Muscle layer of duodenum (tissue), 2 donors: ENCODE measurements at regions not wholly inside any gene's neighbourhood (a gene's known extent, or its start where the extent isn't known, plus 50 kb on each side); places are given as distances from the start of the nearest gene placed in this dataset.

Experiments
- H3K27ac ChIP-seq: one replicate; pipeline ENCODE4 v1.7.0; 2013; ENCODE audit warnings: mild to moderate bottlenecking, low read length
- H3K27me3 ChIP-seq: one replicate; pipeline ENCODE4 v1.7.0; 2013; ENCODE audit warnings: low read depth, mild to moderate bottlenecking, control low read depth, low read length
- H3K36me3 ChIP-seq, 2 donors: one replicate each; pipeline ENCODE4 v1.7.0; 2013; ENCODE audit warnings: low read length in 2 of 2, control low read depth in 1 of 2, mild to moderate bottlenecking in 1 of 2; ENCODE audit not compliant: insufficient read depth in 2 of 2, control insufficient read depth in 1 of 2
- H3K4me1 ChIP-seq, 2 donors: one replicate each; pipeline ENCODE4 v1.7.0; 2013; ENCODE audit warnings: low read length in 2 of 2, mild to moderate bottlenecking in 2 of 2, control low read depth in 1 of 2, moderate library complexity in 1 of 2; ENCODE audit not compliant: insufficient read depth in 2 of 2, control insufficient read depth in 1 of 2
- H3K4me3 ChIP-seq, 2 donors: one replicate each; pipeline ENCODE4 v1.7.0; 2013; ENCODE audit warnings: low read length in 2 of 2, low read depth in 1 of 2, mild to moderate bottlenecking in 1 of 2
- H3K9me3 ChIP-seq, 2 donors: one replicate each; pipeline ENCODE4 v1.7.0; 2013; ENCODE audit warnings: low read length in 2 of 2, control low read depth in 1 of 2, mild to moderate bottlenecking in 1 of 2; ENCODE audit not compliant: control insufficient read depth in 1 of 2
- donor health status: healthy.

GRCh38 chr1:65486613-65487012, 66.1 kb downstream of the LEPR start:
- Histone ChIP-seq H3K4me3 (no peak overlapping the region), H3K36me3 (no peaks in the 10 kb centered on the region)

GRCh38 chr1:65489481-65489880, 69.0 kb downstream of the LEPR start:
- Histone ChIP-seq H3K27me3 (no peaks in the 10 kb centered on the region), H3K27ac (no peak overlapping the region), H3K4me3 (no peak overlapping the region), H3K9me3 (no peaks in the 10 kb centered on the region), H3K4me1 (peaks cover 0 to 10% of the 10 kb centered on the region in 2 donors), H3K36me3 (no peaks in the 10 kb centered on the region)

More at GRCh38 chr1:65486613-65487012, 66.1 kb downstream of the LEPR start:
- no peak overlapping the region for H3K27ac ChIP-seq
- H3K4me1 ChIP-seq, result no peaks in the 10 kb centered on the region
- no peaks in the 10 kb centered on the region for H3K27me3 ChIP-seq
- no peaks in the 10 kb centered on the region for H3K9me3 ChIP-seq

- H3K27me3 ChIP-seq, result no peaks in the 10 kb centered on the region
- H3K36me3 ChIP-seq, result no peaks in the 10 kb centered on the region
- no peak overlapping the region for H3K27ac ChIP-seq
- no peaks in the 10 kb centered on the region for H3K9me3 ChIP-seq
- no peak overlapping the region for H3K4me3 ChIP-seq
- H3K4me1 ChIP-seq, result peaks cover 0 to 10% of the 10 kb centered on the region in 2 donors
Measured at GRCh38 chr1:65490231-65491009, 70.0 kb downstream of the LEPR start.

- Histone ChIP-seq H3K4me3 (no peak overlapping the region), H3K36me3 (no peaks in the 10 kb centered on the region), H3K27ac (no peak overlapping the region), H3K27me3 (no peaks in the 10 kb centered on the region), H3K4me1 (peaks cover 0 to 10% of the 10 kb centered on the region in 2 donors), H3K9me3 (no peaks in the 10 kb centered on the region)
Measured at GRCh38 chr1:65491472-65491871, 71.0 kb downstream of the LEPR start.

- Histone ChIP-seq H3K27ac (no peak overlapping the region), H3K36me3 (no peaks in the 10 kb centered on the region), H3K27me3 (no peaks in the 10 kb centered on the region), H3K9me3 (no peaks in the 10 kb centered on the region), H3K4me3 (no peak overlapping the region), H3K4me1 (peaks cover 0 to 10% of the 10 kb centered on the region in 2 donors)
Measured at GRCh38 chr1:65493802-65494201, 73.3 kb downstream of the LEPR start.

GRCh38 chr1:65494671-65495070, 74.2 kb downstream of the LEPR start:
- Histone ChIP-seq H3K27me3 (no peaks in the 10 kb centered on the region), H3K27ac (no peak overlapping the region), H3K9me3 (no peaks in the 10 kb centered on the region), H3K4me3 (no peak overlapping the region), H3K36me3 (no peaks in the 10 kb centered on the region), H3K4me1 (peaks cover 0 to 10% of the 10 kb centered on the region in 2 donors)

GRCh38 chr1:65495137-65495536, 74.7 kb downstream of the LEPR start:
- H3K9me3 ChIP-seq, result no peaks in the 10 kb centered on the region
- no peak overlapping the region for H3K4me3 ChIP-seq
- H3K4me1 ChIP-seq, result peaks cover 0 to 10% of the 10 kb centered on the region in 2 donors
- no peak overlapping the region for H3K27ac ChIP-seq
- H3K36me3 ChIP-seq, result no peaks in the 10 kb centered on the region
- no peaks in the 10 kb centered on the region for H3K27me3 ChIP-seq

- Histone ChIP-seq H3K27ac (no peak overlapping the region), H3K36me3 (no peaks in the 10 kb centered on the region), H3K4me3 (no peak overlapping the region), H3K27me3 (no peaks in the 10 kb centered on the region), H3K9me3 (no peaks in the 10 kb centered on the region), H3K4me1 (peaks cover 0 to 10% of the 10 kb centered on the region in 2 donors)
Measured at GRCh38 chr1:65497256-65497830, 76.9 kb downstream of the LEPR start.

GRCh38 chr1:65503427-65503826, 83.0 kb downstream of the LEPR start:
- no peaks in the 10 kb centered on the region for H3K36me3 ChIP-seq
- H3K27ac ChIP-seq, result no peak overlapping the region
- H3K27me3 ChIP-seq, result no peaks in the 10 kb centered on the region
- no peaks in the 10 kb centered on the region for H3K4me1 ChIP-seq
- H3K9me3 ChIP-seq, result no peaks in the 10 kb centered on the region
- H3K4me3 ChIP-seq, result no peak overlapping the region

GRCh38 chr1:65504263-65504662, 83.8 kb downstream of the LEPR start:
- Histone ChIP-seq H3K36me3 (no peaks in the 10 kb centered on the region), H3K27ac (no peak overlapping the region), H3K27me3 (no peaks in the 10 kb centered on the region), H3K4me3 (no peak overlapping the region), H3K4me1 (no peaks in the 10 kb centered on the region), H3K9me3 (no peaks in the 10 kb centered on the region)

GRCh38 chr1:65505547-65506300, 85.3 kb downstream of the LEPR start:
- no peaks in the 10 kb centered on the region for H3K4me1 ChIP-seq
- no peaks in the 10 kb centered on the region for H3K36me3 ChIP-seq
- H3K27ac ChIP-seq, result no peak overlapping the region
- no peak overlapping the region for H3K4me3 ChIP-seq
- no peaks in the 10 kb centered on the region for H3K9me3 ChIP-seq
- no peaks in the 10 kb centered on the region for H3K27me3 ChIP-seq
